H1 (cell line): ENCODE measurements at regions not wholly inside any gene's neighbourhood (a gene's known extent, or its start where the extent isn't known, plus 50 kb on each side); places are given as distances from the start of the nearest gene placed in this dataset.

Source experiments
- CTCF ChIA-PET: fragments of 300-600 bp; sonication (Branson Sonifier 250); formaldehyde crosslinking; loops from one replicate; lab custom pipeline; 2021; ENCODE audit not compliant: partially characterized antibody; lab: Charles Lee
- POLR2A ChIA-PET: fragments of 300-600 bp; sonication (Branson Sonifier 250); formaldehyde crosslinking; loops from one replicate; lab custom pipeline; 2021; ENCODE audit warnings: inconsistent platforms; ENCODE audit not compliant: partially characterized antibody; lab: Charles Lee
- DNase-seq, 2 experiments: peaks; one replicate each; pipeline versions ENCODE4 v3.0.0 to v3.0.0-alpha.2; 2010 to 2022; ENCODE audit warnings: low spot score in 2 of 2, low read depth in 1 of 2, mixed read lengths in 1 of 2
- FAIRE-seq: peaks from 2 replicates; lab custom pipeline; 2011; peaks lifted over from hg19 to GRCh38; lab: Jason Lieb, UNC
- H2AFZ ChIP-seq: 2 replicates; pipeline ENCODE4 v1.8.1; 2012; ENCODE audit warnings: low read length, inconsistent platforms
- H2AK5ac ChIP-seq: 2 replicates; pipeline ENCODE4 v1.6.1; 2013; ENCODE audit warnings: low read depth, low read length
- H2BK120ac ChIP-seq: replicated peaks from 2 replicates; pipeline ENCODE3; 2013; ENCODE audit warnings: low read depth, low read length, inconsistent platforms
- H2BK12ac ChIP-seq: 2 replicates; pipeline ENCODE4 v1.6.1; 2013; ENCODE audit warnings: low read depth, low read length
- H2BK15ac ChIP-seq: 2 replicates; pipeline ENCODE4 v1.6.1; 2013; ENCODE audit warnings: low read length
- H2BK20ac ChIP-seq: 2 replicates; pipeline ENCODE4 v1.6.1; 2013; ENCODE audit warnings: low read length
- H2BK5ac ChIP-seq: 2 replicates; pipeline ENCODE4 v1.6.1; 2013; ENCODE audit warnings: low read depth, low read length
- H3K14ac ChIP-seq: 2 replicates; pipeline ENCODE4 v1.6.1; 2013; ENCODE audit warnings: inconsistent platforms; ENCODE audit not compliant: insufficient read length
- H3K18ac ChIP-seq: 2 replicates; pipeline ENCODE4 v1.6.1; 2013; ENCODE audit warnings: low read length; ENCODE audit errors: extremely low read depth
- H3K23ac ChIP-seq: 2 replicates; pipeline ENCODE4 v1.6.1; 2013; ENCODE audit warnings: inconsistent platforms; ENCODE audit not compliant: insufficient read length
- H3K23me2 ChIP-seq: 2 replicates; pipeline ENCODE4 v1.6.1; 2013; ENCODE audit warnings: low read depth, low read length
- H3K27ac ChIP-seq: 2 replicates; pipeline ENCODE4 v1.6.1; 2011; ENCODE audit warnings: low read depth, low read length, inconsistent platforms
- H3K27me3 ChIP-seq, 4 experiments: replicated peaks in 1 of 4; 1 replicate in 1 of 4; 2 replicates in 3 of 4; pipeline versions ENCODE4 v1.6.1 to v1.8.1; 2011 to 2013; ENCODE audit warnings: low read length in 3 of 4, mild to moderate bottlenecking in 3 of 4, inconsistent platforms in 2 of 4, mixed read lengths in 2 of 4, moderate library complexity in 1 of 4; ENCODE audit not compliant: control insufficient read depth in 3 of 4, insufficient read depth in 3 of 4; ENCODE audit errors: extremely low read depth in 1 of 4
- H3K36me3 ChIP-seq, 4 experiments: 2 replicates each; pipeline versions ENCODE4 v1.6.1 to v1.8.1; 2011 to 2013; ENCODE audit warnings: mild to moderate bottlenecking in 4 of 4, low read length in 3 of 4, moderate library complexity in 2 of 4, control low read depth in 1 of 4, inconsistent platforms in 1 of 4; ENCODE audit not compliant: insufficient read depth in 4 of 4, control insufficient read depth in 2 of 4
- H3K4ac ChIP-seq: replicated peaks from 2 replicates; pipeline ENCODE3; 2013; ENCODE audit warnings: low read length, low read depth, mixed read lengths, inconsistent platforms; ENCODE audit not compliant: insufficient read length
- H3K4me1 ChIP-seq, 4 experiments: replicated peaks in 1 of 4; 1 replicate in 1 of 4; 2 replicates in 3 of 4; pipeline versions ENCODE4 v1.6.1 to v1.8.1; 2011 to 2013; ENCODE audit warnings: low read length in 3 of 4, inconsistent platforms in 2 of 4, mixed read lengths in 1 of 4; ENCODE audit not compliant: insufficient read depth in 4 of 4, control insufficient read depth in 3 of 4
- H3K4me2 ChIP-seq, 2 experiments: 2 replicates each; pipeline versions ENCODE4 v1.6.1 to v1.8.1; 2011 to 2013; ENCODE audit warnings: low read depth in 2 of 2, low read length in 2 of 2, control low read depth in 1 of 2, inconsistent platforms in 1 of 2, mild to moderate bottlenecking in 1 of 2; ENCODE audit not compliant: insufficient read depth in 1 of 2
- H3K4me3 ChIP-seq, 4 experiments: fragments of 200-600, 300-600 bp in 1 of 4; sonication (generic), shearing (Covaris generic), sonication (Bioruptor Twin) in 1 of 4; 2 replicates each; pipeline versions ENCODE4 v1.5.1 to v1.8.1; 2011 to 2016; ENCODE audit warnings: low read length in 4 of 4, low read depth in 3 of 4, control low read depth in 2 of 4, inconsistent platforms in 2 of 4, mild to moderate bottlenecking in 2 of 4, mixed read lengths in 1 of 4, moderate library complexity in 1 of 4; ENCODE audit not compliant: insufficient read depth in 2 of 4; ENCODE audit errors: extremely low read depth in 1 of 4
- H3K56ac ChIP-seq: replicated peaks from 2 replicates; pipeline ENCODE3; 2013; ENCODE audit warnings: low read depth, mild to moderate bottlenecking, mixed read lengths, low read length, inconsistent platforms; ENCODE audit not compliant: insufficient read length
- H3K79me1 ChIP-seq: 2 replicates; pipeline ENCODE4 v1.6.1; 2013; ENCODE audit warnings: low read depth, low read length, control low read depth
- H3K79me2 ChIP-seq, 2 experiments: 2 replicates each; pipeline versions ENCODE4 v1.6.1 to v1.8.1; 2012 to 2013; ENCODE audit warnings: low read length in 2 of 2, mild to moderate bottlenecking in 2 of 2, inconsistent platforms in 1 of 2; ENCODE audit not compliant: insufficient read depth in 2 of 2, control insufficient read depth in 1 of 2
- H3K9ac ChIP-seq, 4 experiments: replicated peaks in 1 of 4; 1 replicate in 1 of 4; 2 replicates in 3 of 4; pipeline versions ENCODE4 v1.6.1 to v1.8.1; 2011 to 2013; ENCODE audit warnings: low read depth in 3 of 4, low read length in 3 of 4, control low read depth in 2 of 4, mild to moderate bottlenecking in 2 of 4, moderate library complexity in 2 of 4, inconsistent platforms in 1 of 4; ENCODE audit errors: extremely low read depth in 1 of 4
- H3K9me3 ChIP-seq, 2 experiments: 2 replicates each; pipeline versions ENCODE4 v1.6.1 to v1.8.1; 2012 to 2013; ENCODE audit warnings: mild to moderate bottlenecking in 2 of 2, moderate library complexity in 2 of 2, control low read depth in 1 of 2, inconsistent platforms in 1 of 2, low read depth in 1 of 2, low read length in 1 of 2, mixed read lengths in 1 of 2; ENCODE audit not compliant: insufficient read depth in 2 of 2
- H4K20me1 ChIP-seq, 2 experiments: replicated peaks in 1 of 2; 2 replicates each; pipeline versions ENCODE3 to v1.8.1; 2011 to 2013; ENCODE audit warnings: inconsistent platforms in 2 of 2, low read length in 2 of 2, mild to moderate bottlenecking in 1 of 2; ENCODE audit not compliant: insufficient read depth in 2 of 2, control insufficient read depth in 1 of 2
- H4K5ac ChIP-seq: 2 replicates; pipeline ENCODE4 v1.6.1; 2013; ENCODE audit warnings: low read length, low read depth, mixed read lengths, inconsistent platforms; ENCODE audit not compliant: insufficient read length
- H4K8ac ChIP-seq: 2 replicates; pipeline ENCODE4 v1.8.0; 2013; ENCODE audit warnings: mild to moderate bottlenecking, moderate library complexity, low read length, inconsistent platforms; ENCODE audit not compliant: insufficient read depth; ENCODE audit errors: extremely low read depth
- H4K91ac ChIP-seq: replicated peaks from 2 replicates; pipeline ENCODE3; 2013; ENCODE audit warnings: low read length, mixed read lengths, inconsistent platforms; ENCODE audit not compliant: insufficient read length
- BCL11A ChIP-seq, 2 experiments: IDR thresholded peaks; one replicate each; pipeline ENCODE4 v1.6.1; 2011; ENCODE audit warnings: low read depth in 2 of 2, low read length in 2 of 2, mild to moderate bottlenecking in 2 of 2
- CEBPB ChIP-seq: IDR thresholded peaks from 2 replicates; pipeline ENCODE4 v1.6.1; 2012; ENCODE audit warnings: low read depth, low read length
- CTBP2 ChIP-seq: IDR thresholded peaks from 2 replicates; pipeline ENCODE4 v1.7.0; 2011; ENCODE audit warnings: borderline replicate concordance, mild to moderate bottlenecking, moderate library complexity, mixed read lengths, low read length; ENCODE audit not compliant: insufficient read depth, insufficient read length
- EGR1 ChIP-seq: IDR thresholded peaks from 2 replicates; pipeline ENCODE4 v1.6.1; 2011; ENCODE audit warnings: low read depth, low read length, borderline replicate concordance
- HDAC6 ChIP-seq: IDR thresholded peaks from one replicate; pipeline ENCODE4 v1.7.1; 2012; ENCODE audit warnings: low read depth, mild to moderate bottlenecking, inconsistent platforms, low read length, moderate library complexity
- KDM4A ChIP-seq: IDR thresholded peaks from one replicate; pipeline ENCODE4 v1.7.1; 2012; ENCODE audit warnings: low read depth, mild to moderate bottlenecking, moderate library complexity, low read length, inconsistent platforms; ENCODE audit not compliant: severe bottlenecking
- NANOG ChIP-seq: IDR thresholded peaks from 2 replicates; pipeline ENCODE4 v1.6.1; 2011; ENCODE audit warnings: low read length, low read depth, mild to moderate bottlenecking, inconsistent platforms; ENCODE audit not compliant: insufficient read depth, poor library complexity, severe bottlenecking
- POLR2AphosphoS5 ChIP-seq: IDR thresholded peaks from 2 replicates; pipeline ENCODE4 v1.6.1; 2011; ENCODE audit warnings: low read depth, low read length
- SIRT6 ChIP-seq: IDR thresholded peaks from one replicate; pipeline ENCODE4 v1.7.1; 2012; ENCODE audit warnings: low read length, inconsistent platforms
- SP2 ChIP-seq: IDR thresholded peaks from 2 replicates; pipeline ENCODE4 v1.6.1; 2012; ENCODE audit warnings: mild to moderate bottlenecking, low read length, inconsistent platforms
- SUZ12 ChIP-seq: fragments of 200-600 bp; sonication (generic); IDR thresholded peaks from 2 replicates; pipeline ENCODE4 v1.6.1; 2012; ENCODE audit warnings: mild to moderate bottlenecking, inconsistent platforms, low read length, moderate library complexity, mixed read lengths
- TEAD4 ChIP-seq: IDR thresholded peaks from 2 replicates; pipeline ENCODE4 v1.6.1; 2012; ENCODE audit warnings: low read depth, low read length, inconsistent platforms, mixed read lengths

GRCh38 chr7:18081617-18082016 is 54.0 kb upstream of the PRPS1L1 start:
- no peak overlapping the region for H2BK12ac ChIP-seq
- no peak overlapping the region for H3K4me2 ChIP-seq
- DNase-seq: no peak
- H3K23me2 ChIP-seq: peaks cover 3% of the 10 kb centered on the region; the same call in 1 of the 2 replicates
- no peak overlapping the region for H3K4me3 ChIP-seq
- no peak overlapping the region for H4K91ac ChIP-seq
- H3K56ac ChIP-seq: no peak overlapping the region
- no peak overlapping the region for H3K18ac ChIP-seq
- H2AFZ ChIP-seq: no peak overlapping the region
- H4K8ac ChIP-seq: no peak overlapping the region
- H3K36me3 ChIP-seq: no peaks in the 10 kb centered on the region
- no peaks in the 10 kb centered on the region for H3K4me1 ChIP-seq
- FAIRE-seq: no peak
- ChIA-PET POLR2A (no interaction called here), CTCF (interaction anchor here (1.0 kb wide), 2 partner anchors 16 to 19 kb away, joined by 3 to 6 read pairs; no protein-coding TSS in a partner anchor)
- no peak overlapping the region for H2AK5ac ChIP-seq
- H3K23ac ChIP-seq: no peak overlapping the region
- H3K9me3 ChIP-seq: no peaks in the 10 kb centered on the region
- H3K79me1 ChIP-seq: no peaks in the 10 kb centered on the region
- no peak overlapping the region for H3K4ac ChIP-seq
- no peak overlapping the region for H3K14ac ChIP-seq
- H3K27me3 ChIP-seq: peaks cover 0 to 12% (median 5%) of the 10 kb centered on the region in 4 experiments; a peak in 5 of 7 replicates
- H2BK120ac ChIP-seq: no peak overlapping the region
- H4K5ac ChIP-seq: no peak overlapping the region
- no peak overlapping the region for H2BK15ac ChIP-seq
- no peak overlapping the region for H2BK5ac ChIP-seq
- no peak overlapping the region for H3K27ac ChIP-seq
- H4K20me1 ChIP-seq: no peaks in the 10 kb centered on the region
- H2BK20ac ChIP-seq: no peak overlapping the region
- no peak overlapping the region for H3K9ac ChIP-seq
- H3K79me2 ChIP-seq: no peaks in the 10 kb centered on the region
- TF ChIP-seq EGR1 (no peak), TEAD4 (no peak), NANOG (no peak), CEBPB (no peak), SIRT6 (no peak), CTBP2 (no peak), SP2 (no peak), KDM4A (no peak), BCL11A (IDR thresholded peaks at IDR 0.05; ENCODE audit: low read depth in 2 of 2, low read length in 2 of 2) (no peak), POLR2AphosphoS5 (no peak), SUZ12 (no peak), HDAC6 (no peak)
